Ovary (tissue), 7 donors: ENCODE measurements at regions not wholly inside any gene's neighbourhood (a gene's known extent, or its start where the extent isn't known, plus 50 kb on each side); places are given as distances from the start of the nearest gene placed in this dataset.

Source experiments
- DNase-seq, 5 donors: peaks; one replicate each; pipeline ENCODE4 v3.0.0-alpha.2; 2019 to 2020
- H3K27ac ChIP-seq, 2 donors: fragments of 200-600 bp; one replicate each; pipeline versions ENCODE4 v1.5.1 to v1.8.0; 2019 to 2022
- H3K27me3 ChIP-seq: fragments of 200-600 bp; one replicate; pipeline ENCODE4 v1.8.0; 2022
- H3K36me3 ChIP-seq: fragments of 200-600 bp; sonication (generic); one replicate; pipeline ENCODE4 v1.5.1; 2019
- H3K4me1 ChIP-seq: one replicate; pipeline ENCODE4 v1.8.1; 2013; ENCODE audit warnings: mild to moderate bottlenecking, moderate library complexity; ENCODE audit not compliant: insufficient read depth
- H3K4me3 ChIP-seq: fragments of 200-600 bp; sonication (generic); one replicate; pipeline ENCODE4 v1.5.1; 2017
- H3K9me3 ChIP-seq, 2 donors: fragments of 200-600 bp in 1 of 2; sonication (generic) in 1 of 2; one replicate each; pipeline versions ENCODE4 v1.5.1 to v1.8.1; 2013 to 2019; ENCODE audit warnings: mild to moderate bottlenecking in 1 of 2, moderate library complexity in 1 of 2
- CTCF ChIP-seq, 3 donors: fragments of 450-650 bp in 2 of 3; fragments of 200-600 bp in 1 of 3; IDR thresholded peaks; one replicate each; pipeline versions ENCODE4 v1.5.1 to v1.8.0; 2016 to 2022; ENCODE audit warnings: antibody characterized with exemption in 3 of 3, mild to moderate bottlenecking in 1 of 3
- EP300 ChIP-seq: sonication (generic); formaldehyde crosslinking; IDR thresholded peaks from one replicate; pipeline ENCODE4 v1.6.1; 2017; ENCODE audit warnings: antibody characterized with exemption
- POLR2A ChIP-seq: fragments of 450-650 bp; IDR thresholded peaks from one replicate; pipeline ENCODE4 v1.6.1; 2017; ENCODE audit warnings: antibody characterized with exemption, mild to moderate bottlenecking, moderate library complexity
- WGBS, 3 donors: extraction: QIAGEN DNeasy Blood & Tissue Kit in 1 of 3; methylation state at CpG; one replicate each; pipeline versions ENCODE4 v1.1.5 to v1.1.7; 2013 to 2017; 5-methylcytosine and 5-hydroxymethylcytosine counted together
- intact Hi-C, 4 donors: fragments of 100-400 bp; cut with DNase I; formaldehyde crosslinking; loops; one replicate each; pipeline versions ENCODE4 v1.11.0 to v1.15.1; 2022 to 2023
- donor health status: DM: no; HTN: no; CAD: no; lungs with moderate emphysema.
- donor health status: DM: no; HTN: no; CAD: no.
- donor health status: Bipolar disorder and iron deficiency.
- donor health status: DM: no; HTN: no; CAD: no.
- donor health status: DM: yes; HTN: yes; CAD: no.

- intact Hi-C loops, result no loop called here
- H3K27ac ChIP-seq, result no peak overlapping the region
These were observed 522.0 kb upstream of the GJE1 start for GRCh38 chr6:141610741-141611140.

GRCh38 chr6:141607956-141608355 is 524.8 kb upstream of the GJE1 start:
- WGBS, 3 donors, result 72 to 81% (median 77%) methylated on average over 3 of the region's 3 CpGs
- TF ChIP-seq EP300 (no peak), POLR2A (no peak), CTCF (IDR thresholded peaks at IDR 0.05) (no peak)
- intact Hi-C loops, result no loop called here
- Histone ChIP-seq H3K36me3 (no peaks in the 10 kb centered on the region), H3K9me3 (no peaks in the 10 kb centered on the region), H3K27me3 (no peaks in the 10 kb centered on the region), H3K4me3 (no peak overlapping the region), H3K4me1 (no peaks in the 10 kb centered on the region), H3K27ac (no peak overlapping the region)
- DNase-seq, result no peak

More at GRCh38 chr6:141610741-141611140, 522.0 kb upstream of the GJE1 start:
- Histone ChIP-seq H3K27me3 (no peaks in the 10 kb centered on the region), H3K9me3 (no peaks in the 10 kb centered on the region), H3K4me3 (no peak overlapping the region), H3K4me1 (no peaks in the 10 kb centered on the region), H3K36me3 (no peaks in the 10 kb centered on the region)
- no peak for DNase-seq
- no peak for TF ChIP-seq EP300
- no peak for TF ChIP-seq POLR2A
- TF ChIP-seq CTCF (IDR thresholded peaks at IDR 0.05), result no peak
- 40 to 54% (median 49%) methylated on average over 5 of the region's 5 CpGs for WGBS, 3 donors

- Histone ChIP-seq H3K36me3 (no peaks in the 10 kb centered on the region), H3K9me3 (no peaks in the 10 kb centered on the region), H3K4me3 (no peak overlapping the region), H3K4me1 (no peaks in the 10 kb centered on the region), H3K27me3 (no peaks in the 10 kb centered on the region), H3K27ac (no peak overlapping the region)
- TF ChIP-seq CTCF (IDR thresholded peaks at IDR 0.05) (no peak), EP300 (no peak), POLR2A (no peak)
- DNase-seq, result no peak
- intact Hi-C loops, result no loop called here
These were observed 534.2 kb upstream of the GJE1 start for GRCh38 chr6:141598487-141598886.

GRCh38 chr6:141594874-141595273 is 537.9 kb upstream of the GJE1 start:
- no peak overlapping the region for H3K4me3 ChIP-seq
- H3K4me1 ChIP-seq, result no peaks in the 10 kb centered on the region
- H3K9me3 ChIP-seq, result no peaks in the 10 kb centered on the region
- H3K27me3 ChIP-seq, result no peaks in the 10 kb centered on the region
- no peak for DNase-seq
- intact Hi-C loops, result no loop called here
- H3K27ac ChIP-seq, result no peak overlapping the region
- H3K36me3 ChIP-seq, result no peaks in the 10 kb centered on the region
- TF ChIP-seq POLR2A, result no peak
- no peak for TF ChIP-seq CTCF (IDR thresholded peaks at IDR 0.05)
- TF ChIP-seq EP300, result no peak

- no peak overlapping the region for H3K4me3 ChIP-seq
- H3K27me3 ChIP-seq, result no peaks in the 10 kb centered on the region
- no peak for DNase-seq
- H3K27ac ChIP-seq, result no peak overlapping the region
- 95 to 99% (median 98%) methylated on average over 2 of the region's 2 CpGs for WGBS, 3 donors
- H3K9me3 ChIP-seq, result no peaks in the 10 kb centered on the region
- intact Hi-C loops, result no loop called here
- no peaks in the 10 kb centered on the region for H3K4me1 ChIP-seq
- TF ChIP-seq EP300, result no peak
- TF ChIP-seq CTCF (IDR thresholded peaks at IDR 0.05), result no peak
- no peak for TF ChIP-seq POLR2A
- H3K36me3 ChIP-seq, result no peaks in the 10 kb centered on the region
These were observed 539.4 kb upstream of the GJE1 start for GRCh38 chr6:141593311-141593710.
